Heart left ventricle (tissue), 16 donors: ENCODE measurements at regions not wholly inside any gene's neighbourhood (a gene's known extent, or its start where the extent isn't known, plus 50 kb on each side); places are given as distances from the start of the nearest gene placed in this dataset.

Source experiments
- ATAC-seq, 4 donors: fragments of 200-7000 bp; cut with Tn5 transposase; one replicate each; pipeline ENCODE4 v1.9.1; 2020 to 2022; ENCODE audit warnings: moderate library complexity in 4 of 4, mild to moderate bottlenecking in 3 of 4, moderate number of reproducible peaks in 1 of 4
- DNase-seq, 5 donors: peaks; one replicate each; pipeline ENCODE4 v3.0.0-alpha.2; 2020
- H3K27ac ChIP-seq, 12 donors: fragments of 200-600 bp; sonication (generic) in 4 of 12; one replicate each; pipeline versions ENCODE4 v1.5.0 to v1.8.0; 2016 to 2022; ENCODE audit warnings: mild to moderate bottlenecking in 2 of 12
- H3K27me3 ChIP-seq, 9 donors: fragments of 200-600 bp; sonication (generic) in 2 of 9; one replicate each; pipeline versions ENCODE4 v1.5.1 to v1.8.0; 2016 to 2022; ENCODE audit warnings: mild to moderate bottlenecking in 3 of 9
- H3K36me3 ChIP-seq, 9 donors: fragments of 200-600 bp; sonication (generic) in 2 of 9; one replicate each; pipeline versions ENCODE4 v1.5.0 to v1.8.0; 2018 to 2022; ENCODE audit warnings: mild to moderate bottlenecking in 2 of 9
- H3K4me1 ChIP-seq, 12 donors: fragments of 200-600 bp; sonication (generic) in 4 of 12; one replicate each; pipeline versions ENCODE4 v1.5.0 to v1.8.0; 2016 to 2022; ENCODE audit warnings: mild to moderate bottlenecking in 3 of 12
- H3K4me3 ChIP-seq, 12 donors: fragments of 200-600 bp; sonication (generic) in 4 of 12; one replicate each; pipeline versions ENCODE4 v1.5.0 to v1.8.0; 2017 to 2022; ENCODE audit warnings: mild to moderate bottlenecking in 9 of 12, moderate library complexity in 4 of 12
- H3K9me3 ChIP-seq, 12 donors: fragments of 200-600 bp; sonication (generic) in 4 of 12; one replicate each; pipeline versions ENCODE4 v1.5.0 to v1.8.0; 2016 to 2022; ENCODE audit warnings: mild to moderate bottlenecking in 1 of 12
- CTCF ChIP-seq, 12 donors: fragments of 200-600 bp; sonication (generic) in 4 of 12; IDR thresholded peaks; one replicate each; pipeline versions ENCODE4 v1.5.0 to v1.8.0; 2018 to 2022; ENCODE audit warnings: antibody characterized with exemption in 12 of 12, mild to moderate bottlenecking in 5 of 12
- POLR2A ChIP-seq, 2 donors: fragments of 450-650 bp; IDR thresholded peaks; one replicate each; pipeline ENCODE4 v1.6.1; 2017; ENCODE audit warnings: antibody characterized with exemption in 2 of 2, mild to moderate bottlenecking in 2 of 2, moderate library complexity in 2 of 2
- WGBS, 4 donors: extraction: QIAGEN DNeasy Blood & Tissue Kit in 2 of 4; methylation state at CpG; one replicate each; pipeline versions ENCODE4 v1.1.5 to v1.1.7; 2013 to 2018; 5-methylcytosine and 5-hydroxymethylcytosine counted together
- intact Hi-C, 10 donors: fragments of 100-400 bp; cut with DNase I; formaldehyde crosslinking; loops; one replicate each; pipeline versions ENCODE4 v1.11.1 to v1.14.2; 2022
- donor health status: ischemic (EF 13 %, LVEDD 7.1; RV severe dilation, severe dysfunction).
- donor health status: healthy with polysubstance abuse.
- donor health status: DM: no; HTN: yes; CAD: no.
- donor health status: DM: no; HTN: no; CAD: no.
- donor health status: ischemic (EF 25% LVEDD 6.9; RV normal size, moderate dysfunction).
- donor health status: ischemic (EF 25% LVEDD 5.7; RV mildly dilated, moderate dysfunction).
- donor health status: healthy.
- donor health status: DM: yes; HTN: yes; CAD: no.
- donor health status: ischemic (EF 35%, LVEDD 5.7; RV mildly dilated, moderate dysfunction).
- donor health status: nonischemic (EF 11% LVEDD 7.7; RV severe dilation, severe dysfunction).
- donor health status: DM: yes; HTN: yes; CAD: no.
- donor health status: PGD.
- donor health status: ischemic (EF 29% LVEDD 5.4; RV normal size, mild dysfunction).
- donor health status: nonischemic (EF 23%, LVEDD 6.1; RV moderate dilation, normal function).

GRCh38 chr18:33833842-33834241 is 255.8 kb downstream of the ASXL3 start:
- no peak overlapping the region for H3K4me3 ChIP-seq
- intact Hi-C loops, result no loop called here
- H3K4me1 ChIP-seq, result no peaks in the 10 kb centered on the region
- DNase-seq, result no peak
- no peak for TF ChIP-seq POLR2A (IDR thresholded peaks at IDR 0.05)
- TF ChIP-seq CTCF (IDR thresholded peaks at IDR 0.05), result no peak
- H3K27me3 ChIP-seq, result no peaks in the 10 kb centered on the region
- H3K27ac ChIP-seq, result no peak overlapping the region
- no peak for ATAC-seq
- peaks cover 0 to 18% (median 7%) of the 10 kb centered on the region in 12 donors for H3K9me3 ChIP-seq
- H3K36me3 ChIP-seq, result no peaks in the 10 kb centered on the region
- WGBS, 4 donors, result 68 to 91% (median 83%) methylated on average over 1 of the region's 1 CpG

GRCh38 chr18:33831424-33831823 is 253.4 kb downstream of the ASXL3 start:
- Histone ChIP-seq H3K9me3 (peaks cover 0 to 18% (median 7%) of the 10 kb centered on the region in 12 donors), H3K4me1 (no peaks in the 10 kb centered on the region), H3K36me3 (no peaks in the 10 kb centered on the region), H3K27me3 (no peaks in the 10 kb centered on the region), H3K27ac (no peak overlapping the region), H3K4me3 (no peak overlapping the region)
- DNase-seq (no peak), ATAC-seq (no peak)
- 0 to 72% (median 31%) methylated on average over 1 of the region's 1 CpG for WGBS, 4 donors
- TF ChIP-seq POLR2A (IDR thresholded peaks at IDR 0.05) (no peak), CTCF (IDR thresholded peaks at IDR 0.05) (no peak)
- intact Hi-C loops, result no loop called here

- Histone ChIP-seq H3K4me3 (no peak overlapping the region), H3K27me3 (no peaks in the 10 kb centered on the region), H3K36me3 (no peaks in the 10 kb centered on the region), H3K9me3 (peaks cover 0 to 18% (median 7%) of the 10 kb centered on the region in 12 donors), H3K27ac (no peak overlapping the region), H3K4me1 (no peaks in the 10 kb centered on the region)
- TF ChIP-seq CTCF (IDR thresholded peaks at IDR 0.05) (no peak), POLR2A (IDR thresholded peaks at IDR 0.05) (no peak)
- no peak for ATAC-seq
- no peak for DNase-seq
- WGBS, 4 donors, result 89 to 95% (median 94%) methylated on average over 1 of the region's 1 CpG
- intact Hi-C loops, result no loop called here
These were observed 252.2 kb downstream of the ASXL3 start for GRCh38 chr18:33830213-33830612.

DNA sequence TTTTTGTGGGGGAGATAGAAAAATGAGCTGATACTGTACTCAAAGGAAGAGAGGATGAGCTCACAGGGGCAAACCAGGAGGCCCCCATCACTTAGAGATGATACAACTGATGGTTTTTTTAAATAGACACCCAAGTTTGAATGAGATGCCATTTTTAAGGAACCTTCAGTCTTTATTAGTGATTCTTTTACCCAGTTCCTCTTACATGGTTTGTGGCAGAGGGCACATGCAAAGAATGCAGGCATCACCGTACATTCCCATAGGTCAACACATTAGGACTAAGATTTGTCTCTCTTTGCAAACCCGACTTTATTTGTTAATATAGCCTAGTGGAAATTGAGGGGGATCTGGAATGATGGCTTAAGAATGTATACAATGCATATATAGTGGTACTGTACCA is 250.9 kb downstream of the ASXL3 start:
- no peaks in the 10 kb centered on the region for H3K36me3 ChIP-seq
- TF ChIP-seq POLR2A (IDR thresholded peaks at IDR 0.05) (no peak), CTCF (IDR thresholded peaks at IDR 0.05) (no peak)
- no peak overlapping the region for H3K4me3 ChIP-seq
- DNase-seq (no peak), ATAC-seq (no peak)
- intact Hi-C loops, result no loop called here
- H3K4me1 ChIP-seq, result no peaks in the 10 kb centered on the region
- H3K27me3 ChIP-seq, result no peaks in the 10 kb centered on the region
- H3K9me3 ChIP-seq, result peaks cover 0 to 18% (median 7%) of the 10 kb centered on the region in 12 donors
- no peak overlapping the region for H3K27ac ChIP-seq
- 69 to 78% (median 73%) methylated on average over 2 of the region's 2 CpGs for WGBS, 4 donors
